Right hindlimb (tissue), 1 donor: ENCODE measurements at regions not wholly inside any gene's neighbourhood (a gene's known extent, or its start where the extent isn't known, plus 50 kb on each side); places are given as distances from the start of the nearest gene placed in this dataset.
"Not testable (repeated sequence)": the region's sequence is repeated elsewhere in the genome, so short reads cannot be mapped to it uniquely, and the experiment has no call there.

Experiments used
- DNase-seq: peaks from one replicate; pipeline ENCODE4 v3.0.0-alpha.2; 2018

DNA sequence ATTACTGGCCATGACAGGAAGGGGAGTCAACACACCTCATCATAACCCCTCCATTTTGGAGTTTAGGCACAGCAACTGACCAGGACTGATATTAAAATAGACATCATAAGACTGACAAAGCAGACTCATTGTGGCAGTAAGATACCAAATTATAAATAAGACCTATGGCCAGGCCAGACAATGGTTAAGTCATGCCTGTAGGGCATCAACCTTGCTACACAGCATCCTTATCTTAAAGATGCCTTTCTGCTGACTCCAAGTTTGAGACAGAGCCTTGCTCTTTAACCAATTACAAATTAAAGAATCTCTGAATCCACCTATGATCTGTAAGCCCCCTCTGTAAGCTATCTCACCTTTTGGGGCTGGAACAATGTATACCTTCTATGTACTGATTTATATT, 65.5 kb downstream of the VCX2 start:
- no peak for DNase-seq

DNA sequence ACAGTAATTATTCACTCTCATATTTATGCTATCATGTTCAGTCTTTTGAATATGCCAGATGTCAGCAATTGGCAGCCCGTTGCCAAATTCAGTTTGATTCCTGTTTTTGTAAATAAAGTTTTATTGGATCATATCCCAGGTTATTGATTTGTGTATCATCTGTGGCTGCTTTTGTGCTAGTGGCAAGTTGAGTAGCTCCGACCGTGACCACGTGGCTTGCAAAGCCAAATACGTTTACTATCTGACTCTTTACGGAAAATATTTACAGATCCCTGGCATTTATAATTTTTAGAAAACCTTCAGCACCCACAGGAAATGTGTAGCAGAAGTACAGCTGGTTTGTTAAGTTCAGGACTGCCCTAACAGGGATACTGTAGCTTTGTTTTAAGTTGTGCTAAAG, 67.4 kb downstream of the VCX2 start:
- no peak for DNase-seq

DNA sequence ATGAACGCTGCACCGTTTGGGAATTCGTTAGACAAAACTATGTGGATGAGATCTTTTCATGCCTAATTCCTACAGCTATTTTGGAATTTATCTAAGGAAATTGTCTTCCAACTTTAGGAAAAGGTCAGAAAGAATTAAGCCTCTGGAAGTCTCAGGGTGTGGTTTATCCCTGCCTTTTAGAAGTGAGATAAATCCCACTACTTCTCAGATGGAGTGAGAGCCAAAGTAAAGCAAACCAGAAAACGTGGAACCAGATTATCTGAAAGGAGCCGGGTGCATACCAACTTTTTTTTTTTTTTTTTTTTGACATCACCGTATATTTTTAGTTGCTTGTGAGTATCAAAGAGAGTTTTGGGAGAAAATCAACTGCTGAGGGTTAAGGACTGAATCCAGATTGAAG, 79.6 kb downstream of the VCX2 start:
- no peak for DNase-seq

DNA sequence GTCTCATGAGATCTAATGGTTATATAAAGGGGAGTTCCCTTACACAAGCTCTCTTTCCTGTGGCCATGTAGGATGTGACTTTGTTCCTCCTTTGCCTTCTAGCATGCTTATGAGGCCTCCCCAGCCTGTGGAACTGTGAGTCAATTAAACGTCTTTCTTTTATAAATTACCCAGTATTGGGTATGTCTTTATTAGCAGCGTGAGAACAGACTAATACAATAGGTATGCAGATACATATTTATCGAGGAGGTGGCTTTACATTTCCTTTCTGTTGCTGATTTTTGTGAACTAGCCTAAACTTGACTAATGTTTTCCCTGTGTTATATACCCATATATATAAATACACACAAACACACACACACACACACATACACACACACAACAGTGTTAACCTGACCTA, 80.2 kb downstream of the VCX2 start:
- DNase-seq: no peak

DNA sequence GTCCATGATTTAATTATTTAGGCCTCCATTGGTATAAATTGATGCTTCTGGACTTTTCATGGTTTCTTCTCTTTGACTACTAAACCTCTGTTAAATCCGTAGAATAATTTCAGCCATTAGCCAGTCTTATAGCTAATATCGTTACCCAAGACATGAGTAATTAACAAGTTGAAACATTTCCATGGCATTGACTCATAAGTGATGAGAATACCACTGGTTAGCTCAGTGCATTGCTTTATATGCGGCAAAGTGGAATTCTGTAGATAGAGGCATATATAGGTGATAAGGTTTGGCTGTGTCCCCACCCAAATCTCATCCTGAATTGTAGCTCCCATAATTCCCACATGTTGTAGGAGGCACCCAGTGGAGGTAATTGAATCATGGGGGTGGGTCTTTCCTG, 80.6 kb downstream of the VCX2 start:
- no peak for DNase-seq

DNA sequence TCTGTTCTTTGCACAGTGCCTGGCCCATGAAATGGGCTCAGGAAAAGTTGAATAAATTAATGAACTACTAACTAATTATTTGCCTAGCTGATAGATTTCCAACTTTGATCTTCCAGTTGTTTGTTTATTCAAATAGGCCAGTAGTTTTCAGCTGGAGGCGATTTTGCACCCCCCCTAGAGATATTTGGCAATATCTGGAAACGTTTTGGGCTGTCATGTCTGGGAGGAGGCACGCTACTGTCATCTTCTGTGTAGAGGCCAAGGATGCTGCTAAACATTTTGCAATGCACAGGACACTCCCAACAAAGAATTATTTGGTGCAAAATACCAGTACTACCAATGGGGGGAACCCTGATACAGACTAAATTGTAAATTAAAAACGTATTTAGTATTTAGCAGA, 81.9 kb downstream of the VCX2 start:
- DNase-seq: no peak

DNA sequence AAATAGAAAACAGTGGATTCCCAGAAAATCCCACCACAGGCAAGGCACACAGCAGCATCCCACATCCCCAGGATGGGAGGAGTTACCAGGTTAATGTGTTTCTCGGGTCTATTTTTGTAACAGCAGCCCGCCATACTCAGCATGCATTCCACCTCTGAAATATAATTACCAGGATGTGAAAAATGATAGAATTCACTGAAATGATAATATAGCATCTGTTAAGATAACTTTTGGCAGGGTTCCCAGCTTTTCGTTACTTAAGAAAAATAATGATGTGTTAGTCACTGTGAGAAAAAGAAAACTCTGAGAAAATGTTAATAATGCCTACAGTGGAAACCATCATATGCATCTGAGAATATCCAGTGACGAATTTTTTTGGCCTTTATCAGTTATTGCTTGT, 87.1 kb downstream of the VCX2 start:
- no peak for DNase-seq

DNA sequence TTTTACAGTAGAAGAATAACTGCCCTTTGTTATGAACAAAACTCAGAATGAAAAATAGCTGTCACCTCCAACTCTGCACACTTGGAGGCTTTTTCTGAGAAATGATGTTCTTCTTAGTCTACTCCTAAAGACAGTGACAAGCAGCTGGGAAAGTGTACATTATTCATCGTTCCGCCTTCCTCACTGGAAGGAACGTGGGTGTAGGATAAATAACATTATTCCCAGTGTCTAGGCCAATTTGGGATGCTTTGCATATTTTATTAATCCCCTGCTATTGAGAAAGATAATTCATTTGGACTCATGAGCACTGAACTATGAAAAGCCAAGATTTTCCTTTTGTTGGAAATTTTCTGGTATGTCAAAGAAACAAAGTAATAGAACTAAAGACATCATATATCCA, 87.8 kb downstream of the VCX2 start:
- DNase-seq: no peak

DNA sequence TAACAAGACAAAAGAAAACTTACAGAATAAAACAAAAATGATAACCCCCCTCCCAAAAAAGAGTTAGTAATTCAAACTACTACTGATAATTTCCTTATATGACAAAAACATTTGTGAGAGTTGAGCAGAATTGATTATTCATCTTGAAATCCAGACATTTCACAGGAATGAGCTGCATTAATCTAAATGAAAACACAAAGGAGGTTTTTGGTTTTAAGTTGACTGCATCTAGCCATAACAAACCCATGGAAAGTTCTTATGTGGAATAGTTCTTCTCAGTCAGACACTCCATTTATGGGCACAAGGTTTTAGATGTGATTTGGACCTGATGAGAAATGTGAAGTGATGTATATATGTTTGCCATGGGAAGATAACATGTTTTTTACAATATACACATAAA, 95.4 kb downstream of the VCX2 start:
- DNase-seq: no peak

DNA sequence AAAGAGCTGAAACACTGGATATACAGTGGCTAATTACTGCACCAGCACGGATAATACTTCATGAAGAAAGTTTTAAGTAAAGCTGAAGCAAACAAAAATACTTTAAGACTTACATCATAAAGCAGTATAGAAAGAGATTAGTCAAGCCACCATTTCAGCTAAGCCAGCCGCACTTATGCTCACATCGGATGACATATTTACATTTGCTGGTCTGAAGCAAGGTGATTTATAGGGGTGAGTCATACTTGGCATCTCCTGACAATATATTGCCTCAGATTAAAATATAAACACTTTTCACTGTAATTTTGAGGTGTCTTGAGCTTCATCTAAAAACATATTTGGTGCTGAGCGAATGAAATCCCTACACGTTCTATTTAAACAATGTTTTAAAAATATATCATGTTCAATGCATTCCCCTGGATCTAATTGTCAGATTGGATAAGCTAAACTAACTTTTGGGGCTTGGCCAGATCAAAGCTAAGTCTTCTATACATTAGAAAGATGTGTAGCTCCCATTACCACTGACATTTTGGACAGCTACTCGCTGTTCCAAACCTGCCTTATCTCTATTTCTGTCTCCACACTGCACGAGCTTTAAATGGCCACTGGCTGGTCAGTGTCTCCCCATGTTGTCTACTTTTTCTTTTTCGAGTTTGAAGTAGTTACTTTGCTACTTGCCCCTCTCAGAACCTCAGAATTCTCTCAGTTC, 103.2 kb downstream of the VCX2 start:
- DNase-seq: no peak

DNA sequence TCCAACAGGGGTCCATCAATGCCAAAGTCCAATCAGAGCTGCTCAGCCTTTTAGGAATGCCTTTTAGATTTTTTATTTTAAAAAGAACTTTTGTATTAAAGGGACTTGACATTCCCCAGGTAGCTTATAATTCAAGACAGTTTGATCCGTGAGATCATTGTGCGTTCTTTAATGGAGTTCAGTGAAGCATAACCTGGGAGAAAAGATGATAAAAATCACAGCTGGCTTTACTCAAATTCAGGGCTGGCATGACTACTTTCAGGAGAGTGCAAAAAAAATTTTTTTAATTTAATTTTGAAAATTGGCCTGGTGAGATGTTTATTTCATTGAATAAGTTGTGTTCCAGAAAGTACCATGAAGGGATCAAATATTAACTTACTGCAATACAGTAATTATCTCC, 118.2 kb downstream of the VCX2 start:
- no peak for DNase-seq

DNA sequence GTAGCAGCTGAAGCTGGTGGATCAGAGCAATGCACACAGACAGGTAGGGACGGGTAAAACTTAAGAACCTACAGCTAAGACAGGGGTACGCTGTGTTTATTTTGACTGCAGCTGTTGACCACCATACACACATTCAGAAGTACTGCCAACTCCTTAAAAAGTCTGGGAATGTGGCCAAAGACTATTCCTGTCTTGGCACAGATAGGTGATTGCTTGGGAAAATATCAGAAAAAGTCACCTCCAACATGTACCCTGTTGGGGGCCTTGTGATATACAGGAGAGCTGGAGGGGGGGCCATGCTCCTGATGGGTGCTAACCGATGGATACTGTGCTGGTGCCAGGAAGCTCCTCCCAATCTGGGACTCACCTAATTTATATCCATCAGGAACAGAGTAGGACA, 121.2 kb downstream of the VCX2 start:
- no peak for DNase-seq

DNA sequence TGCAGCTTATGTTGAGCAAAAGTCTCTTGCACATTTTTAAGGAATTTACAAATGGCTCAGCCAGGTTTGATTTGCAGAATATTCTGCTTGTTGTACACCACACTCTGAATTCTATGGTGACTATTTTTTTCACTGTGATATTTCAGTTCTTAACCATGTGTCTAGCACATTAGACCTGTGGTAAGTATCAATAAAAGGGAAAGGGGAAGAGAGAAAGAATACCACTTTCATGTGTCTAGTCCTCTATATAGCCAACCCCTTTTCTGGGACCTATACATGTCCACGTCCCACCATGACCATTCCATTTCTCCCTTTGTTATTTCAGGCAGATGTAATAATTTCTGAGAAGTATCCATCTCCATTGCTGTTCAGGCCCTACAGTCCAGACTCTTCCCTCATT, 121.3 kb upstream of the PNPLA4 start:
- DNase-seq: no peak

DNA sequence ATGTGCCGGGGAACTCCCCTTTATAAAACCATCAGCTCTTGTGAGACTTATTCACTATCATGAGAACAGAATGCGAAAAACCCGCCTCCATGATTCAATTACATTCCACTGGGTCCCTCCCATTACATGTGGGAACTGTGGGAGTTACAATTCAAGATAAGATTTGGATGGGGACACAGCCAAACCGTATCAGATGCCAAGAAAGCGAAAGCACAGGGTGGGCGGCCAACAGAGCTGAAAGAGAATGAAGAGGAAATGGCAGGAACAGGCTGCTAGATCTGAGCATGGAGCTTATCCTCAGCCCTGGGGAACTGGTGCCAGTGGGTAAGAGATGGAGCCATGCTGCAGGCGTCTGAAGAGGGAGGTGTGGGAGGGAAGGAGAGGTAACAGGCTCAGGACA, 117.7 kb upstream of the PNPLA4 start:
- DNase-seq: no peak

DNA sequence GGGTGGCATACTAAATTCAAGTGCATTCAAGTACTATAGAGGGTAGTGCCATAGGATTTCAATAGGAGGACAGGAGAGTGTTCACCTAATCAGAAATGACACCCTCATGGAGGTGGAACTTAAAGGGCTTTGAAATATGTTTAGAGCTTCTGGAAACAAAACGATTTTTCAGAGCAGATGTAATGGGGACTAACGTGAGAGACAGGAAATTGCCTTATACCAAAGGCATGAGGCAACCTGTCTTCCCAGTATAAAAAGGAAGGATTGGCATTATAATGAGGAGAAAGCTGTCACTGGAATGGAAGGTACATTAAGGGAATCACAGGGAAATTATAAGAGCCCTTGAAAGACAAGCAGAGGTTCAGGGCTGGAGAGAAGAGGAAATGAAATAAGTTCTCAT, 116.3 kb upstream of the PNPLA4 start:
- no peak for DNase-seq

DNA sequence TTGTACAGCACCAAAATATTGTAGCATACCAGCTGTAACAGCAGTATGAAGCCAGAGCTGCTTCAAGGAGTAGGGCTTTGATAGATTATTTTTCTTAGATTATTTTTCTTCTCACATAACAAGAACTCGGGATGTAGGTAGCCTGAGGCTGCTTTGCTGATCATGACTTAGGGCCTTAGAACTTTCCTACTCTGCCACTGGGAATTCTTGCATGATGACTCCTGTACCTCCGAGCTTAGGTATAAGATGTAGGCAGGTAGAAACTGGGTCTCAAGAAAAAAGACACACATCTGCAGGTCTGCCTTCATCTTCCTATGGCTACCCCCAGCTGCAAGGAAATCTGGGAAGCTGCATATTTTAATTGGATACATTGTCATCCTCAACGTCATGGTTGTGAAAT, 115.9 kb upstream of the PNPLA4 start:
- DNase-seq: no peak

DNA sequence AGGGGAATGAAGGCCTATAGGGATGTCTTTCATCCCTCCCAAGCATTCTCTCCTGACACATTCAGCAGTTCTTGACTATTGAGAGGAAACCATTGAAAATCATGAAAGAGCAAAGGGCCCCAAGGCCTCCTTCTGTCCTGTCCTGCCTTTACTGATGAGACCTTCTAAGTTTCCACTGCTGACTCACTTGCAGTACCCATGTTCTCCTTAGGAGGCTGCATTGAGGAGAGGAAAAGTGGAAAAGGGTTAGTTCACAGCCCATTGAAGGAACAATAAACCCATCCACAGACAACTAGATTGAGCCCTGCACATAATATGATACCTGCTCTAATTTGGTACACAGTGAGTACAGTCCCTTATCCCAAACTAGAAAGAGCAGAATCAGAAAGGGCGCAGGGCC, 115.1 kb upstream of the PNPLA4 start:
- DNase-seq: no peak

DNA sequence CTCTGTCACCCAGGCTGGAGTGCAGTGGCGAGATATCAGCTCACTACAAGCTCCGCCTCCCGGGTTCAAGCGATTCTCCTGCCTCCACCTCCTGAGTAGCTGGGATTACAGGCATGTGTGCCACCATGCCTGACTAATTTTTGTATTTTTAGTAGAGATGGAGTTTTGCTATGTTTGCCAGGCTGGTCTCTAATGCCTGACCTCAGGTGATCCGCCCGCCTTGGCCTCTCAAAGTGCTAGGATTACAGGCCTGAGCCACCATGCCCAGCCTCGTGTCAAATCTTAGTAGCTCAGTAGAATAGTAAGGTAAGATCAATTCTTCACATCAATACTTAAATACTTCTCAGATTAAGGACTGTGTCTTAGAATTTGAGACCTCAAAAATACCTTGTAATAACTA, 112.5 kb upstream of the PNPLA4 start:
- DNase-seq: not testable (repeated sequence)

DNA sequence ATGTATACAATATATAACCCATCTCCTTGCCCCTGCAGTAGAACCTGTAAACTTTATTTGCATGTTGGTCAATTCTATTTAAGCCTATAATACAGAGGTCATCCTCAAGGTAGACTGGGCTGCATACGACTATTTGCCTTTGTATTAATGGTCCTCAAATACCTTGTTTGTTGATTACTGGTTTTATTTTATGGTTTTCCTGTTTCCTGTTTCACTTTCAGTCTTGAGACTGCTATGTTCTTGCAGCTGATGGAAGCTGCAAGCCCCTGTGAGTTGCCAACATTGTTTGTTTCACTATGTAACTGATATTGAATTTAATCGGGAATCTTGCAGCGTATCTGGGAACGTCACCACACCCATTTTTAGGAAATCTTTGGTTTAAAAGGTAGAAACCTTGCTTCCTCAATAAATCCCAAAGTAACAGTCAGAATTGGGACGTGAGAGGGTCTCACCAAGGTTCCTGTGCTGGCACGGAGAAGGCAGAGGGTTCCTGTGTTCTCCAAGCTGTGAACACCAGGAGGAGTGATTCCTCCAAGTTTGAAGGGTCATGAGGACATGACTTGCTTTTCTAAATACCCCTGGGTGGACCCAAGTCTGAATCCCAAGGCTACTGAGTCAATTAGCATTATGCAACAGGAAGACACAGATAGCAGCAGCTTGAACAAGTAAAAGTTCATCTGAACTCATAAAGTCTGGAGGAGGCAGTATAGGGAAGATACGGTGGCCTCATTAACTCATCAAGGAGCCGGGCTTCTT, 110.6 kb upstream of the PNPLA4 start:
- no peak for DNase-seq

DNA sequence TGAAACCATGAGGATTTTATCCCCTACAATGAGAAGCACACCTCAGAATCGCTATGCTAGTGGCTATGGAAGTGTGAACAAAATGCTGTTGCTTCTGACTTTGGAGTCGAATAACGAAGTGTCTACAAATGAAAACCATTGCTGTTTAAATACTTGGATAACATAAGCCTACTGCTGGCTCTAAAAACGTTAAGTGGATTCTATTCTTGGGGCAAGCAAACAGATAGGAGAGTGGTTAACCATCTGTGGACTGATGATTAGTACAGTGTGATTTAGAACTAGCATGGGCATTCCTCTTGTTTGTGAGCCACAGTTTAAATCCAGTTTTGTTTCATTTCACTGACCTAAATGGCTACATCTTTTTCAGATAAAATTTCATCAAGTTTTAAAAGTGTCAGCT, 109.7 kb upstream of the PNPLA4 start:
- DNase-seq: no peak

DNA sequence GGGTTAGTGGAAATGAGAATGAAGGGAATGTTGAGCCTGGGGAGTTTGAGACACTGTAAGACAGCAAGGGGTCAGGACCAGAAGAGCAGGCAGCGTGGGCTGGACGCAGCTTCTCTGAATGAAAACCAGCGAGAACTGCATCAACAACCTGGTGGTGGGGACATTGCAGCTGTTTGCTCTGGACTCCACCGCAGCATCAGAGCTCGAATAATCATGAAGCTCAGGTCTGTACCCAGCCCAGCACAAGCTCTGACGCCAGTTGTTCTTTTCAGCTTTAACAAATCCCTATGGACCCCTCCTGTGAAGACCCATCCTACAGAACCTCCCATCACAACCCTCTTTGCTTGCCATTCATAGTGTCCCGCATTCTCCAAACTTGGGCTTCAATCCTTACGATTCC, 106.8 kb upstream of the PNPLA4 start:
- no peak for DNase-seq

DNA sequence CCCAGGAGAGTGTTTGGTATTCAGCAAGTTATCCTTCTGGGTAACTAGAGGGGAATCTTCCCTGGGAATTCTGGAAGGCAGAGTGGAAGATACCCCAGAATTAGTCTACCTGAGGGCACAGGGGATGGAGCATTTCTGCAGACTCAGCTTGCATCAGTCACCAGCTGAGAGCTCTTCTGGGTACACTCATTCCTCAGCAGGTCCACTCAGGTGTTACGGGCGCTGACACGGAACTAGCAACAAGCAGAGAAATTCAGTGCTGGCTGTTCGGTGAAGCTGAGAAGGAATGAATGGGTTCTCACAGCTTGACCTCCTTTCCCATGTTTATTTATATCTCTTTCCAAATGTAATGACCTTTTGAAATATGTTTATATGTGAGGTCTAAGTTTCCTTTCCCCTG, 106.0 kb upstream of the PNPLA4 start:
- DNase-seq: no peak

DNA sequence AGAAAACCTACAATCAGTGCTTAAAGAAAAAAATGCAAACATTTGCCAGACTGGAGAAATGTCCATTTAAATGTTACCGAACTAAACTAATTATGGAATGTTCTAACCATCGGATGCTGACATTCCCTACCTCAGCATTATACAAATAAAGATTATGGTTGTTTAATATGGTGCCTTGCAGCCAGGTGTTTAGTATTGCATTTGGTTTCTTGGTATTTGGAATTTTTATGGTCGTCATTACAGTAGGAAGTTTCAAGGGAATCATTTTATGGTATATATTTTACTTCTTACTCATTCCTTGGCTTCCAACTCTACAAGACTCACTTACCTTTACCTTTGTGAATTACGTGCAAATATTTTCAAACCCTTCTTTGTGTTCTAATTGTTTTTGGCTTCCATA, 103.1 kb upstream of the PNPLA4 start:
- DNase-seq: no peak

DNA sequence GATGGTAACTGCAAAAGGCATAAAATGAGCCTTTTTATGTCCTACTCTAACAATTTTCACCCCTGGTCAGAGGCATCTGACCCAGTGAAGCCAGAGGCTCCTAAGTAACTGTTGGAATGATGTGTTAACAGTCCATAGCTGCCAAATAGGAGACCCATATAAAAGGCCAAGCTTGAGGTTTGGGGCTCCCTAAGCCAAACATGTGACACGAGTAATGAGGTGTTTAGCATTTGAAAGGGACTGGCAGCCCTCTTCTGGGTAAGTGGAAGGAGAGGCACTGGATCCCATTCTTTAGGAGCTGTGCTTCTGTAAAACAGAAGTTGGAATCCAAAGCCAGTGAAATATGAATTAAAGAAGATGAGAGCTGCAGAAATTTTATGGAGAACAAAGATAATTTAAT, 100.6 kb upstream of the PNPLA4 start:
- DNase-seq: no peak

DNA sequence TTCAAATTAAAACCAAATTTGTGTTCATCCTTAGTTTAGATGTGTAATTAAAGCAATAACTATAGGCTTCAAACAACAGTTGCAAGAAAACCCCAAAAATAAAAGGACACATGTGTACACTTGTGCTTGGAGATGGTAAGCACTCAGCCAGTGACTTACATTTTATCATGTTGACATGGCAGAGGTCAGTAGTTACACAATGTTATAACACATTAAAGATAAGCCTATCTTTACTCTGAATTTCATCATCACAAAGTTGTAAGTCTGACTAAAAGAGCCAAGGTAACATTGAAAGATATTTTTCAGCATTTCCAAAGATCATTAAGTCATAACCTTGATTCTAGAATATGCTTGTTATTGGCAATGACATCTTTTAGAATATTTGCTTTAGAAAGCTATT, 98.5 kb upstream of the PNPLA4 start:
- no peak for DNase-seq
